Dedifferentiated amniotic fluid mesenchymal stem cell (primary cell): ENCODE measurements at regions not wholly inside any gene's neighbourhood (a gene's known extent, or its start where the extent isn't known, plus 50 kb on each side); places are given as distances from the start of the nearest gene placed in this dataset.

ENCODE experiments used
- DNase-seq: peaks from one replicate; pipeline ENCODE4 v3.0.0-alpha.2; 2016; ENCODE audit errors: extremely low spot score

- no peak for DNase-seq
Observed at GRCh38 chr2:147550995-147551731, 293.7 kb upstream of the ACVR2A start.

GRCh38 chr2:147549054-147549453, 295.8 kb upstream of the ACVR2A start:
- no peak for DNase-seq

GRCh38 chr2:147548451-147548850, 296.4 kb upstream of the ACVR2A start:
- no peak for DNase-seq

- no peak for DNase-seq
Observed at GRCh38 chr2:147547440-147547839, 297.4 kb upstream of the ACVR2A start.

GRCh38 chr2:147546109-147546508, 298.7 kb upstream of the ACVR2A start:
- no peak for DNase-seq

GRCh38 chr2:147543056-147543455, 301.8 kb upstream of the ACVR2A start:
- no peak for DNase-seq

GRCh38 chr2:147542351-147542750, 302.5 kb upstream of the ACVR2A start:
- no peak for DNase-seq

- no peak for DNase-seq
Observed at GRCh38 chr2:147541314-147541713, 303.5 kb upstream of the ACVR2A start.

- no peak for DNase-seq
Observed at GRCh38 chr2:147538821-147539220, 306.0 kb upstream of the ACVR2A start.

GRCh38 chr2:147538088-147538487, 306.7 kb upstream of the ACVR2A start:
- no peak for DNase-seq

- no peak for DNase-seq
Observed at GRCh38 chr2:147531269-147531668, 313.6 kb upstream of the ACVR2A start.

- DNase-seq, result no peak
Observed at GRCh38 chr2:147530033-147530432, 314.8 kb upstream of the ACVR2A start.

- no peak for DNase-seq
Observed at GRCh38 chr2:147525819-147526489, 318.9 kb upstream of the ACVR2A start.

GRCh38 chr2:147524912-147525311, 319.9 kb upstream of the ACVR2A start:
- DNase-seq, result no peak

GRCh38 chr2:147523415-147523814, 321.4 kb upstream of the ACVR2A start:
- DNase-seq, result no peak

GRCh38 chr2:147521936-147522335, 322.9 kb upstream of the ACVR2A start:
- no peak for DNase-seq

GRCh38 chr2:147520817-147521216, 324.0 kb upstream of the ACVR2A start:
- DNase-seq, result no peak

GRCh38 chr2:147519178-147519577, 325.7 kb upstream of the ACVR2A start:
- no peak for DNase-seq

- DNase-seq, result no peak
Observed at GRCh38 chr2:147515213-147515612, 329.6 kb upstream of the ACVR2A start.

- no peak for DNase-seq
Observed at GRCh38 chr2:147512206-147512605, 332.6 kb upstream of the ACVR2A start.

GRCh38 chr2:147511491-147511948, 333.3 kb upstream of the ACVR2A start:
- no peak for DNase-seq

- DNase-seq, result no peak
Observed at GRCh38 chr2:147509821-147510220, 335.0 kb upstream of the ACVR2A start.

- DNase-seq, result no peak
Observed at GRCh38 chr2:147506889-147507288, 337.9 kb upstream of the ACVR2A start.
